SK-N-SH (cell line): ENCODE measurements at regions not wholly inside any gene's neighbourhood (a gene's known extent, or its start where the extent isn't known, plus 50 kb on each side); places are given as distances from the start of the nearest gene placed in this dataset.

Experiments used
- CTCF ChIA-PET: fragments of 300-600, 350-600 bp; formaldehyde crosslinking; extraction: SDS; loops from one replicate; lab custom pipeline; 2021; lab: Yijun Ruan, JAX
- POLR2A ChIA-PET: fragments of 350-600 bp; sonication (Branson Sonifier 250); formaldehyde crosslinking; extraction: SDS; loops from one replicate; lab custom pipeline; 2020; ENCODE audit warnings: antibody characterized with exemption, inconsistent platforms; lab: Yijun Ruan, JAX
- DNase-seq: peaks from one replicate; pipeline ENCODE4 v3.0.0; 2012
- H2AFZ ChIP-seq: fragments of 200-600 bp; sonication (generic); 2 replicates; pipeline ENCODE4 v1.8.1; 2016; ENCODE audit warnings: antibody characterized with exemption, mild to moderate bottlenecking, low read depth
- H3F3A ChIP-seq: fragments of 200-600 bp; sonication (generic); replicated peaks from 2 replicates; pipeline ENCODE3; 2016; ENCODE audit warnings: antibody characterized with exemption, mild to moderate bottlenecking; ENCODE audit not compliant: insufficient read depth
- H3K27ac ChIP-seq, 2 experiments: fragments of 200-500 bp in 1 of 2; fragments of 200-600 bp in 1 of 2; sonication (Bioruptor generic) in 1 of 2; sonication (generic), shearing (Covaris generic) in 1 of 2; 2 replicates each; pipeline versions ENCODE4 v1.5.1 to v1.6.1; 2014 to 2016; ENCODE audit warnings: low read depth in 2 of 2, inconsistent platforms in 1 of 2, low read length in 1 of 2, mild to moderate bottlenecking in 1 of 2, mixed read lengths in 1 of 2
- H3K27me3 ChIP-seq: fragments of 200-600 bp; sonication (generic), shearing (Covaris generic); 2 replicates; pipeline ENCODE4 v1.6.1; 2016; ENCODE audit warnings: mixed run types; ENCODE audit not compliant: insufficient read depth
- H3K36me3 ChIP-seq, 2 experiments: fragments of 200-500 bp in 1 of 2; fragments of 200-600 bp in 1 of 2; sonication (Bioruptor generic) in 1 of 2; sonication (generic) in 1 of 2; replicated peaks in 1 of 2; 2 replicates each; pipeline versions ENCODE3 to v1.5.1; 2014 to 2016; ENCODE audit warnings: low read length in 1 of 2, mild to moderate bottlenecking in 1 of 2; ENCODE audit not compliant: insufficient read depth in 2 of 2, control insufficient read depth in 1 of 2
- H3K4me1 ChIP-seq, 2 experiments: fragments of 200-500 bp in 1 of 2; fragments of 200-600 bp in 1 of 2; sonication (Bioruptor generic) in 1 of 2; sonication (generic), shearing (Covaris generic) in 1 of 2; 2 replicates each; pipeline versions ENCODE4 v1.5.1 to v1.6.1; 2014 to 2016; ENCODE audit warnings: low read depth in 1 of 2, low read length in 1 of 2, mixed run types in 1 of 2; ENCODE audit not compliant: insufficient read depth in 2 of 2, control insufficient read depth in 1 of 2
- H3K4me2 ChIP-seq: fragments of 200-600 bp; sonication (generic), shearing (Covaris generic); 2 replicates; pipeline ENCODE4 v1.6.1; 2017; ENCODE audit warnings: mixed run types
- H3K4me3 ChIP-seq, 2 experiments: fragments of 200-500 bp in 1 of 2; fragments of 200-600 bp in 1 of 2; sonication (Bioruptor generic) in 1 of 2; sonication (generic), shearing (Covaris generic) in 1 of 2; 2 replicates each; pipeline versions ENCODE4 v1.5.1 to v1.8.1; 2014 to 2016; ENCODE audit warnings: low read depth in 2 of 2, inconsistent platforms in 1 of 2, low read length in 1 of 2, mild to moderate bottlenecking in 1 of 2, mixed read lengths in 1 of 2, moderate library complexity in 1 of 2
- H3K79me2 ChIP-seq: fragments of 200-600 bp; sonication (generic); 2 replicates; pipeline ENCODE4 v1.8.1; 2017; ENCODE audit warnings: mild to moderate bottlenecking; ENCODE audit not compliant: insufficient read depth
- H3K9ac ChIP-seq: fragments of 200-600 bp; sonication (generic); 2 replicates; pipeline ENCODE4 v1.6.1; 2017; ENCODE audit warnings: mixed run types
- H3K9me2 ChIP-seq: fragments of 200-600 bp; sonication (generic); 2 replicates; pipeline ENCODE4 v1.6.1; 2017; ENCODE audit warnings: mixed run types
- H3K9me3 ChIP-seq: fragments of 200-600 bp; sonication (generic); 2 replicates; pipeline ENCODE4 v1.6.1; 2017; ENCODE audit warnings: mixed run types, mild to moderate bottlenecking, moderate library complexity
- H4K20me1 ChIP-seq: fragments of 200-600 bp; sonication (generic); 2 replicates; pipeline ENCODE4 v1.6.1; 2017; ENCODE audit warnings: mild to moderate bottlenecking, mixed run types; ENCODE audit not compliant: insufficient read depth
- CHD2 ChIP-seq: fragments of 150-350 bp; IDR thresholded peaks from 2 replicates; pipeline ENCODE4 v1.6.1; 2018; ENCODE audit warnings: low read length; ENCODE audit not compliant: partially characterized antibody
- ELF1 ChIP-seq: IDR thresholded peaks from 2 replicates; pipeline ENCODE4 v1.4.0; 2012
- EP300 ChIP-seq, 2 experiments: IDR thresholded peaks; 2 replicates each; pipeline versions ENCODE4 v1.4.0 to v1.6.1; 2012; ENCODE audit warnings: borderline replicate concordance in 1 of 2, low read depth in 1 of 2, low read length in 1 of 2
- EZH2phosphoT487 ChIP-seq: fragments of 200-600 bp; sonication (generic); IDR thresholded peaks from 2 replicates; pipeline ENCODE4 v1.6.1; 2017; ENCODE audit warnings: low read depth, mixed run types, mild to moderate bottlenecking, antibody characterized with exemption, moderate library complexity, borderline replicate concordance
- FOSL2 ChIP-seq: IDR thresholded peaks from 2 replicates; pipeline ENCODE4 v1.4.0; 2012; ENCODE audit warnings: low read depth, mild to moderate bottlenecking, moderate library complexity, borderline replicate concordance
- FOXM1 ChIP-seq: IDR thresholded peaks from 2 replicates; pipeline ENCODE4 v1.4.0; 2012; ENCODE audit warnings: low read depth, mild to moderate bottlenecking
- JUND ChIP-seq: IDR thresholded peaks from 2 replicates; pipeline ENCODE4 v1.4.0; 2012
- MXI1 ChIP-seq: IDR thresholded peaks from 2 replicates; pipeline ENCODE4 v1.6.1; 2012; ENCODE audit warnings: mild to moderate bottlenecking, low read depth, low read length, improper control_type of control experiment
- NRF1 ChIP-seq: IDR thresholded peaks from 2 replicates; pipeline ENCODE4 v1.6.1; 2012; ENCODE audit warnings: low read depth, mild to moderate bottlenecking, low read length
- POLR2AphosphoS5 ChIP-seq: IDR thresholded peaks from 2 replicates; pipeline ENCODE4 v1.6.1; 2012; ENCODE audit warnings: low read depth, low read length
- RAD21 ChIP-seq: IDR thresholded peaks from 2 replicates; pipeline ENCODE4 v1.6.1; 2012; ENCODE audit warnings: mild to moderate bottlenecking, low read length
- SIN3A ChIP-seq: IDR thresholded peaks from 2 replicates; pipeline ENCODE4 v1.6.1; 2012; ENCODE audit warnings: low read depth, mild to moderate bottlenecking, low read length, moderate library complexity, borderline replicate concordance
- TCF12 ChIP-seq: IDR thresholded peaks from 2 replicates; pipeline ENCODE4 v1.4.0; 2012
- TEAD4 ChIP-seq: IDR thresholded peaks from 2 replicates; pipeline ENCODE4 v1.4.0; 2012; ENCODE audit warnings: mild to moderate bottlenecking, borderline replicate concordance; ENCODE audit not compliant: insufficient read depth
- WGBS: methylation state at CpG from one replicate; pipeline ENCODE4 v1.1.6; 2017; ENCODE audit warnings: low lambda C conversion rate; 5-methylcytosine and 5-hydroxymethylcytosine counted together
- TF ChIP-seq, protein P1 (sequence below): IDR thresholded peaks from 2 replicates; pipeline ENCODE4; 2012
- TF ChIP-seq, protein P2 (sequence below): fragments of 150-350 bp; IDR thresholded peaks from 2 replicates; pipeline ENCODE4 v1.6.1; 2016; ENCODE audit warnings: mild to moderate bottlenecking, low read depth, low read length
- TF ChIP-seq, protein P3 (sequence below): IDR thresholded peaks from 2 replicates; pipeline ENCODE4 v1.4.0; 2012; ENCODE audit warnings: low read depth, borderline replicate concordance

DNA sequence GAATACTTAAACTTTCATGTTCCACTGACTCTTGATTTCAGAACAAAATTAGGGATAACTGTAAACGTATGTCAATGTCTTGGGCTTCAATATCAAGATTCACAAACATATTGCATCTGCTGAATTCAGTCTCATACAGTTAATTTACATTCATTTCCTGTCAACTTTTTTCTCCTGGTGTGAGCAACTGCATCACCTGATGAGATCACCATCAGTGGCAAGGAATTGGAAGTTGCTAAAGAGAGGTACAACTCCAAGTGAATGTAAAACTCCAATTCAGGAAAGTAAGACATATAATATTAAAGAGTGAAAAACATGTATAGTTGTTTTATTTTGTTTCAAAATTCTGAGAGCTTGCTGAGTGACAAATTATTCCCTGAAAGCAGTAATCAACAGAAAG lies 1336.2 kb upstream of the C9orf72 start:
- CTCF ChIA-PET, result no interaction called here
- no peak overlapping the region for H3K4me2 ChIP-seq
- H3K9me3 ChIP-seq, result no peaks in the 10 kb centered on the region
- POLR2A ChIA-PET, result no interaction called here
- H3K27ac ChIP-seq, result no peak overlapping the region
- no peak for DNase-seq
- no peak overlapping the region for H2AFZ ChIP-seq
- H3K9ac ChIP-seq, result no peak overlapping the region
- no peaks in the 10 kb centered on the region for H3F3A ChIP-seq
- H4K20me1 ChIP-seq, result no peaks in the 10 kb centered on the region
- H3K36me3 ChIP-seq, result peaks cover 2 to 21% of the 10 kb centered on the region in 2 experiments
- no peaks in the 10 kb centered on the region for H3K9me2 ChIP-seq
- WGBS, result 88% methylated on average over 1 of the region's 1 CpG
- TF ChIP-seq NRF1, result no peak
- TF ChIP-seq EZH2phosphoT487, result no peak
- TF ChIP-seq ELF1, result no peak
- no peak for TF ChIP-seq POLR2AphosphoS5
- H3K27me3 ChIP-seq, result no peaks in the 10 kb centered on the region
- H3K4me1 ChIP-seq, result no peaks in the 10 kb centered on the region; a peak in 1 of 4 replicates
- H3K79me2 ChIP-seq, result peaks cover 14% of the 10 kb centered on the region
- no peak overlapping the region for H3K4me3 ChIP-seq

DNA sequence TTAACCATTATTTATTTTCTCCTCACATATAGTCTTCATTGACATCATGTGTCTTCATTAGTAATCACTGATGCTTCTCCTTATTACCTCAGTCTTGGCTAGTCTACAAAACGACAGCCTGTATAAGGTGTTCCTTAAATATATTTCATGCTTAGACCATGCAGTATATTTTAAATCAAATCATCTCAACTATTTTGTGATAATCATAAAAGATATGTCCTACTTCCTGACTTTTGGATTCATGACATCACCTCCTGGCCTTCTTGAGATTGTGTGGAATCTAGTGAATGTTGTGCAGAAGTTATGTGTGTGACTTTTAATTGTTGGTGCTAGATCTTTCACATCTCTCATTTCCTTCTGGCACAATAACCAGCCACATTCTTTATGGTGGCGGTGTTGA lies 1339.3 kb upstream of the C9orf72 start:
- H3K4me2 ChIP-seq, result no peak overlapping the region
- H3K36me3 ChIP-seq, result peaks cover 2 to 22% of the 10 kb centered on the region in 2 experiments
- no peaks in the 10 kb centered on the region for H4K20me1 ChIP-seq
- ChIA-PET CTCF (no interaction called here), POLR2A (no interaction called here)
- no peaks in the 10 kb centered on the region for H3K9me3 ChIP-seq
- H3K27ac ChIP-seq, result no peak overlapping the region
- H3K79me2 ChIP-seq, result peaks cover 14% of the 10 kb centered on the region
- no peaks in the 10 kb centered on the region for H3K27me3 ChIP-seq
- TF ChIP-seq TCF12 (peak; percentile 12; the same call in 1 of the 2 replicates), SIN3A (no peak), MXI1 (no peak), RAD21 (no peak), EP300 (IDR thresholded peaks at IDR 0.05; ENCODE audit: borderline replicate concordance in 1 of 2, low read depth in 1 of 2, low read length in 1 of 2) (no peak)
- H2AFZ ChIP-seq, result no peak overlapping the region
- WGBS, result 83% methylated on average over 2 of the region's 2 CpGs
- H3F3A ChIP-seq, result peaks cover 3% of the 10 kb centered on the region
- peaks cover 0 to 3% of the 10 kb centered on the region in 2 experiments; a peak in 2 of 4 replicates for H3K4me1 ChIP-seq
- no peak overlapping the region for H3K9ac ChIP-seq
- no peak overlapping the region for H3K4me3 ChIP-seq
- no peak for DNase-seq
- no peaks in the 10 kb centered on the region for H3K9me2 ChIP-seq

DNA sequence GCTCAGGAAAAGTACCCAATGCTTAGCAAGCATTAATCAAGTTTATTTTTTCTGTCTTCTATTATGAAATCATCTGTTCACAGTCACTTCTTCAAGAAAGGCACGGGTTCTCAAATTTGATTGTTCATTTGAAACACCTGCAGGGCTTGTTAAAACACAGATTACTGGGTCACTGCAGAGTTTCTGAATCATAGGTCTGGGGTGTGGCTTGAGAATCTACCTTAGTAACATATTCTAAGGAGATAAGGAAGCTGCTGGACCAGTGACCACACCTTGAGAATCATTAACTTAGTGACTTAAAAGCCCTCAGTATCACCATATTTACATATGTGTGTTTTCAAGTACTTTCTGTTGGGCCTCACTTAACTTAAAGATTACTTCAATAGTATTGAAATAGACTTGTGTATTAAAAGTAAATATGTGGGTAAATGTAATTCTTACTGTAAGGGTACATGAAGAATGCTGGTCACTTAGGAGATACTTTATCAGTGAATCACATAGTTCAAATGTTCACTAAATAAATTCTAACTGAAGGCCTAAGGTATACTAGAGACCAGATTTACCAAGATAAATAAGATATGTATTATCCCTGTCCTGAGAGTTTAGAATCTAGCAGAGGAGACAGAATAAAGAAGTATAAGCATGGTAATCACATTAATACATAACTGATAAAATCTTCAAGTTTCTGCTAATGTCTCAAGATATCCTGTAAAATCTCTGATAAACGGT lies 1342.1 kb upstream of the C9orf72 start:
- Histone ChIP-seq H3K9ac (no peak overlapping the region), H3K27ac (peak overlapping the region in 1 of 2 experiments; percentile 29; a peak in 3 of 4 replicates), H4K20me1 (no peaks in the 10 kb centered on the region), H3K4me2 (no peak overlapping the region; the same call in 1 of the 2 replicates)
- no peak for DNase-seq
- WGBS, result 58% methylated on average over 2 of the region's 2 CpGs
- TF ChIP-seq CHD2 (no peak), EZH2phosphoT487 (no peak), TCF12 (peak; percentile 66), POLR2AphosphoS5 (peak; percentile 30; the same call in 1 of the 2 replicates), MXI1 (no peak), FOSL2 (0 out of 2 replicates have a peak, but pooled peaks have one; percentile 26), JUND (peak; percentile 59), EP300 (IDR thresholded peaks at IDR 0.05; ENCODE audit: borderline replicate concordance in 1 of 2, low read depth in 1 of 2, low read length in 1 of 2) (peak in 1 of 2 experiments; percentile 73; a peak in 2 of 4 replicates), FOXM1 (0 out of 2 replicates have a peak, but pooled peaks have one; percentile 54), TEAD4 (peak; percentile 62; the same call in 1 of the 2 replicates)
- TF ChIP-seq, protein P1, sequence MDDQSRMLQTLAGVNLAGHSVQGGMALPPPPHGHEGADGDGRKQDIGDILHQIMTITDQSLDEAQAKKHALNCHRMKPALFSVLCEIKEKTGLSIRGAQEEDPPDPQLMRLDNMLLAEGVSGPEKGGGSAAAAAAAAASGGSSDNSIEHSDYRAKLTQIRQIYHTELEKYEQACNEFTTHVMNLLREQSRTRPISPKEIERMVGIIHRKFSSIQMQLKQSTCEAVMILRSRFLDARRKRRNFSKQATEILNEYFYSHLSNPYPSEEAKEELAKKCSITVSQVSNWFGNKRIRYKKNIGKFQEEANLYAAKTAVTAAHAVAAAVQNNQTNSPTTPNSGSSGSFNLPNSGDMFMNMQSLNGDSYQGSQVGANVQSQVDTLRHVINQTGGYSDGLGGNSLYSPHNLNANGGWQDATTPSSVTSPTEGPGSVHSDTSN, result peak; percentile 63
- TF ChIP-seq, protein P2, sequence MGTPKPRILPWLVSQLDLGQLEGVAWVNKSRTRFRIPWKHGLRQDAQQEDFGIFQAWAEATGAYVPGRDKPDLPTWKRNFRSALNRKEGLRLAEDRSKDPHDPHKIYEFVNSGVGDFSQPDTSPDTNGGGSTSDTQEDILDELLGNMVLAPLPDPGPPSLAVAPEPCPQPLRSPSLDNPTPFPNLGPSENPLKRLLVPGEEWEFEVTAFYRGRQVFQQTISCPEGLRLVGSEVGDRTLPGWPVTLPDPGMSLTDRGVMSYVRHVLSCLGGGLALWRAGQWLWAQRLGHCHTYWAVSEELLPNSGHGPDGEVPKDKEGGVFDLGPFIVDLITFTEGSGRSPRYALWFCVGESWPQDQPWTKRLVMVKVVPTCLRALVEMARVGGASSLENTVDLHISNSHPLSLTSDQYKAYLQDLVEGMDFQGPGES, result no peak
- TF ChIP-seq, protein P3, sequence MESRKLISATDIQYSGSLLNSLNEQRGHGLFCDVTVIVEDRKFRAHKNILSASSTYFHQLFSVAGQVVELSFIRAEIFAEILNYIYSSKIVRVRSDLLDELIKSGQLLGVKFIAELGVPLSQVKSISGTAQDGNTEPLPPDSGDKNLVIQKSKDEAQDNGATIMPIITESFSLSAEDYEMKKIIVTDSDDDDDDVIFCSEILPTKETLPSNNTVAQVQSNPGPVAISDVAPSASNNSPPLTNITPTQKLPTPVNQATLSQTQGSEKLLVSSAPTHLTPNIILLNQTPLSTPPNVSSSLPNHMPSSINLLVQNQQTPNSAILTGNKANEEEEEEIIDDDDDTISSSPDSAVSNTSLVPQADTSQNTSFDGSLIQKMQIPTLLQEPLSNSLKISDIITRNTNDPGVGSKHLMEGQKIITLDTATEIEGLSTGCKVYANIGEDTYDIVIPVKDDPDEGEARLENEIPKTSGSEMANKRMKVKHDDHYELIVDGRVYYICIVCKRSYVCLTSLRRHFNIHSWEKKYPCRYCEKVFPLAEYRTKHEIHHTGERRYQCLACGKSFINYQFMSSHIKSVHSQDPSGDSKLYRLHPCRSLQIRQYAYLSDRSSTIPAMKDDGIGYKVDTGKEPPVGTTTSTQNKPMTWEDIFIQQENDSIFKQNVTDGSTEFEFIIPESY, result no peak
- TF ChIP-seq, all 33 proteins: peak for 8
- peaks cover 0 to 3% of the 10 kb centered on the region in 2 experiments; a peak in 2 of 4 replicates for H3K4me1 ChIP-seq
- CTCF ChIA-PET, result no interaction called here
- H2AFZ ChIP-seq, result 0 out of 2 replicates have a peak overlapping the region, but pooled peaks have one; percentile 6
- H3K9me3 ChIP-seq, result no peaks in the 10 kb centered on the region
- H3K27me3 ChIP-seq, result no peaks in the 10 kb centered on the region
- no peak overlapping the region for H3K4me3 ChIP-seq
- H3F3A ChIP-seq, result peaks cover 3% of the 10 kb centered on the region
- H3K79me2 ChIP-seq, result peaks cover 21% of the 10 kb centered on the region
- H3K9me2 ChIP-seq, result no peaks in the 10 kb centered on the region
- POLR2A ChIA-PET, result no interaction called here
- H3K36me3 ChIP-seq, result peaks cover 2 to 20% of the 10 kb centered on the region in 2 experiments
